IPS DF 4.7 (cell line): ENCODE measurements at regions not wholly inside any gene's neighbourhood (a gene's known extent, or its start where the extent isn't known, plus 50 kb on each side); places are given as distances from the start of the nearest gene placed in this dataset.

Source experiments
- DNase-seq: peaks from one replicate; pipeline ENCODE4 v3.0.0-alpha.2; 2013; ENCODE audit warnings: low spot score; ENCODE audit errors: extremely low read depth

GRCh38 chr18:75916624-75916982 lies 489.1 kb upstream of the SMIM21 start:
- DNase-seq = no peak

DNA sequence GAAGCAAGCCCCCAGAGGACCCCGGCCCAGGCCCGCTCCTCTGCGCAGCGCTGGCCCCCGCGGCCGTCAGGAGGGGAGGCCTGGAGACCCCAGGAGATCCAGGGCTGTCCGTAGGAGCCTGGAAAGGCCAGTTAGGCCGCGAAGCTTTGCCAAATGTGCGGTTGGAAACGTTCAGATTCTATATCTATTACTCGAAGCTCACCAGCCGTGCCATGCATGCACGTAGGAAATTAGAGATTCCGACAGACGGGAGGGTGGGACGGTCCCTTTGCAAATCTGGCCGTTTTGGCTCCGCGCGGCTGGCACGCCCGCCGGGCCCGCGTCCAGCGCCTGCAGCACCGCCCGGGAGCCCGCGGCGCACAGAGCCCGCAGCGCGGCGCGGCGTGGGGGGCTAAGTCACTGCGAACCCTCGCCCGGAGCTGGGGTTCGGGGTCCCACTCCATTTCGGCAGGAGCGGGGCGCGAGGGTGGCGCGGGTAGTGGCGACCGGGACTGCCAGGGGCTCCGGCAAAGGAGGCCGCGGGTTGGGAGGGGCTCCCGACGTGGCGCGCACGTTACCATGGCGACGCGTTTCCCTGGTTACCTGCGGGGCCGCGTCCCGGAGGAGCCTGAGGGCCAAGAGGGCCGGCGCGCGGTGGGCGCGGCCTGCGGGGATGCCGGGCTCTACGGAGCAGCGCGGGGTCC lies 488.6 kb upstream of the SMIM21 start:
- no peak for DNase-seq

DNA sequence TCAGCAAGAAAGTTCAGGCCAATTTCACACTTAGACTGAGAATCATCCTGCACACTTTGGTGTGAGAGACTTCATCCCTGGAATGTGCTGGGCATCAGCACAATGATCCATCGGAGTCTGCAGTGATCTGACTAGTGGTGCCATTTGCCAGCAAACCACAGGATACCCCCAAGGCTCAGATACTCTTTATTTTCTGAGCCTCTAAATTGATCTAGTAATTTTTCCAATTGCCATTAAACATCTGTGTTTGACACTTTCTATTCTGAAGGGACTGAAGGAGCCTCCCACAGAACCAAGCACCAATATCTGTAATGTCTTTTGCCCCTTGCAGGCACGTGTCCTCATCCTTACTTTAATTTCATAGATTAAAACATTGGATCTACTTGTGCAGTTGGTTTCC lies 485.3 kb upstream of the SMIM21 start:
- DNase-seq = no peak

- DNase-seq = no peak
These were observed 476.9 kb upstream of the SMIM21 start for GRCh38 chr18:75904416-75904815.

GRCh38 chr18:75898651-75899050 lies 471.1 kb upstream of the SMIM21 start:
- no peak for DNase-seq

DNA sequence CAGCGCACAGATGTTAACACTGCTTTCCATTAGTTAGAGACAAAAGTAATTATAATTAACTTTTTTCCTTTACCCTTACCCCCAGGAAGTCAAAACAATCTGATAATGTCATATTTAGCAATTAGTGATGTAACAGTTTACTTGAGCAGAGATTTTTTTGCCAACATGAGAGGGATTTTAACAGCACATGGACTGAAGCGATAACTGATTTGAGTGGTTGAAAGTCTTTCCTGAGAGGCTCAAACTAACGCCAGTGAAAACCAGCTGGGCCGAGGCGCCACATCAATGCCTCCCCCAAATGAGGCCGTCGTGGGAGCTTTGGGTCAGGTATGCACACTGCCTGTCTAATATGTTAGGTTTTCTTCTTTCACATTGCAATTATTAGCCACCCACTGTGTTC lies 469.9 kb upstream of the SMIM21 start:
- DNase-seq = no peak

DNA sequence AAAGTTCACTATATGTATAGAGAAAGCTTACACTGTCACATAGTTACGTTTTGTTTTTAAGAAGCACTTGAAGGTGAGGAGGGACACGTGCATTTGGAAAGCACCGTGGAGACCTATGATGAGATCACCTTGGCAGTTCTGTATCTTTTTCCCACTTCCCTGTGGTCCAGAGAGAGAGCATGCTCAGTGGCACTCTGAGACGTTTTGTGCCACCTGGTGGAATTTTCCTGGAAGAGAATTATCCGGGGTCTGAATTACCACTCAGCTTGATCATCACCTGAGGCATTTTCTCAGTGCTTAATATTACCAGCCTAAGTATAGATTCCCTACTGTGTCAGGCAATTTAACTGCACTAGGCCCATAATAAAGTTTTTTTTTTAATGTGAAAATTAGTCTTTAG lies 469.4 kb upstream of the SMIM21 start:
- no peak for DNase-seq

DNA sequence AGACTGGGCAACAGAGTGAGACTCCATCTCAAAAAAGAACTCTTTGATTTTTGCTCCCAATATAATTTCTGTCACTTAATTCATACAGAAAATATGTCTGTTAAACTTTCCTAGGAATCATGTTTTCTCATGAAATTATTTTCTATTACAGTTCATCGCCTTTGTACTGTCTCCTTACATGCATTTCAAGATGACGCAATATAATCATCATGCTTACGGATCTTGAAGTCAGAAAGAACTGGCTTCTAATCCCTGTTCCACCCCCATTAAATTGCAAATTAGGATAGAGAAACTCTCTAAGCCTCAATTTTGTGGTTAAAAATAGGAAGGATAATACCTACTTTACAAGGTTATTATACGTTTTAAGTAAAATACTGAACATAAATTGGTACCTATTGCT lies 467.6 kb upstream of the SMIM21 start:
- no peak for DNase-seq

GRCh38 chr18:75884728-75885127 lies 457.2 kb upstream of the SMIM21 start:
- no peak for DNase-seq

DNA sequence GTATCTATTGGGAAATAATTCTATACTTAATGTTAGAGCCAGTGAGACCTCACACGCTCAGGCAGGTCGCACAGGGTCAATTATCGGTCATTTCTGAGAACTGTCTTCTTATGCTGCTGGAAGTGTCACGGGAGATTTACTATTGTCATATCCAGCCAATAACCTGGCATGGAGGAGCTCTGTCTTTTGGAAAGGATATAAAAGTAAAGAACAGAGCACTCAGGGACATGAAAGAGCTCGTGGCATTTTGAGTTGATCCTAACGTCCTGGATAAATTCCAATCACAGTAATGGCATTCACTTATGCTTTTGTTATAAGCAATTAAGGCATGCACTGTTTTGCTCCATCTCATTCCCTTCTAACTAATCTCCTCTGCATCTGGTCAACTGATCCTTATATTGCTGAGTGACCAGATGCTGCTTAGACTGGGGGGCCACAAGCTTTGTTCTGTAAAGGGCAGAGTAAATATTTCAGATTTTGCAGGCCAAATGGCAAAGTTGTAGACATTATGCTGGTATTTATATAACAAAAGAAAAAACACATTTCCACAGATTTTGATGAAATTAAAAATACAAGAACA lies 453.5 kb upstream of the SMIM21 start:
- no peak for DNase-seq

DNA sequence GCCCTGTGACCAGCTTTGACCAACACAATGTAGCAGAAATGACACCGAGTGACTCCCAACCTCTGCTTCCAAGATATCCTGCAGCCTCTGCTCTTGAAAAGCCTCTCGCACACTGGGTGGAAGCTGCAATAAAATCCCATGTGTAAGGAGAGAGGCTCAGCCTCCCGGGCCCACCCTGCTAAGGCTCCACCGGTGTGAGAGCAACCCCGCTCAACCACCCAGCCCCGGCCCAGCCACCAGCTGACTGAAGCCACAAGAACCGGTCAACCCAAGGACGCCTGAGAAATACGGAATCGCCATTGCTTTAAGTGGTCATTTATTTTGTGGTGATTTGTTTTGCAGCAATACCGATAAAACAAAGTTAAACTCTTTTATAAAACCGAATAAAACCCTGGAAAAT lies 452.8 kb upstream of the SMIM21 start:
- no peak for DNase-seq

GRCh38 chr18:75879196-75879595 lies 451.7 kb upstream of the SMIM21 start:
- no peak for DNase-seq

- DNase-seq = no peak
These were observed 448.1 kb upstream of the SMIM21 start for GRCh38 chr18:75875559-75875958.

- no peak for DNase-seq
These were observed 447.0 kb upstream of the SMIM21 start for GRCh38 chr18:75874401-75875089.

GRCh38 chr18:75871596-75871995 lies 444.1 kb upstream of the SMIM21 start:
- no peak for DNase-seq

- no peak for DNase-seq
These were observed 441.7 kb upstream of the SMIM21 start for GRCh38 chr18:75869162-75869561.

DNA sequence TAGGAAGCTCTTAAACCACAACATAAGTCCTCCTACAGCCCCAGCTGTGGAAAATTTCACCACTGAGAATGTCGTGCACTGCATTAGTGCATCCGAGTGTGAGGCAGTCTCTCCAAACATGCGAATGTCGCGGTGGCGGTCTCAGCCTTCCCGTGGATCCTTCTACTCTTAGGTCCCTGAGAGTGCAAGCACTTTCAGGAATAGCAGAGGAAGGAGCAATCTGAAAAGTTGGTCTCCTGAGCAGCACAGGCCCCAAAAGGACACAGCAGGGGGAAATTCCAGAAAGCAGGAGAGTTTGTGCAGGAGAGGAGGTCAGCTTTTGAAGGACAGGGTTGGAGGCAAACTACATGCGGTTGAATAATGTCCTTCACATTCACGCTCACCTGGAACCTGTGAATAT lies 440.5 kb upstream of the SMIM21 start:
- no peak for DNase-seq

- DNase-seq = no peak
These were observed 438.1 kb upstream of the SMIM21 start for GRCh38 chr18:75865639-75866038.

GRCh38 chr18:75864816-75865215 lies 437.3 kb upstream of the SMIM21 start:
- DNase-seq = no peak

DNA sequence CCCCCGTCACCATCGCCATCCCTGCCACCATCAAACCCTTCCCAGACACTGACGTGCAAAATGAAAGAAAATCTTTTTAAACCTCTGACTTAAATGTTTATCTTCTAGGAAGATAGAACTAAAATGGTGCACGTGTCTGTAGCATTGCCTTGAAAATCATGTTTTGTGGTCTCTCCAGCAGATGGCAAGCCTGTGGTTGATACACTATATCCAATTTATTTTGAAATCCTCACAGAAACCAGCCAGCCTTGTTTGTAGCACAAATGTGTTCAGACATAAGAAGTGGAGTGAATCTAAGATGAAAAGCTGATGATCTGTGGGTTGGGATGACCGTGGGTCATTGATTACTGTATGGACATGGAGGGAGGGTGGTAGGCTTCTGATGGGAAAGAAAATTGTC lies 436.2 kb upstream of the SMIM21 start:
- no peak for DNase-seq

DNA sequence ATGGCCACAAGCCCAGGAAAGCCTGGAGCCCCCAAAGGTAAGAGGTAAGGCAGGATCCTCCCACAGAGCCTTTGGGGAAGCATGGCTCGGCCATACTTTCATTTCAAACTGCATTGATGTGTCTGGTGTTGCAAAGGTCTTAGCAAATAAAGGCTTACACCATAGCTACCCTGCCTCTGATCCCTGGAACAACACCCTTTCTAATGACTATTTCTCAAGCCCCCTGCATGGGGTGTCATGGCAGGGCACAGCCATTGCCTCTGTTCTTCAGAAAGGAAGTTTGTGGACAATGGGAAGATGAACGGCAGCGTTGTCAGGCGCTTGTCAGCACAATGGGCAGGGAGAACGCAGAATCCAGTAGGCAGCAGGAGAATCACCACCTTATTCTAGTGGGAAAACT lies 435.0 kb upstream of the SMIM21 start:
- no peak for DNase-seq

DNA sequence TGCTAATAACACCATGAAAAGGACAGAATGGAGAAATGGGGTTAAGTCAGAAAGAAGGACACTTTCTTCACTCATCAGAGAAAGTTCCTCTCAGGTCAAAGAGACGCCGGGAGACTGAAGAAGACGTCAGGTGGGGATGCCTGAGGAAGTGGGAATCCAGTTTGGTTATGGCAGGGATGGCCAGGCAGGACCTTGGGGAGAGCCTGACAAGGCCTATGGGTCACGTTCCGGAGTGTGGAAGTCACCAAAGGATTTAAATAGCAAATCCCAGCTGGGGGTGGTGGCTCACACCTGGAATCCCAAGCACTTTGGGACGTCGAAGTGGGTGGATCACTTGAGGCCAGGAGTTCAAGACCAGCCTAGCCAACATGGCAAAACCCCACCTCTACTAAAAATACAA lies 432.7 kb upstream of the SMIM21 start:
- DNase-seq = no peak

- DNase-seq = no peak
These were observed 432.0 kb upstream of the SMIM21 start for GRCh38 chr18:75859533-75859932.
